Loucy (cell line): ENCODE measurements at regions not wholly inside any gene's neighbourhood (a gene's known extent, or its start where the extent isn't known, plus 50 kb on each side); places are given as distances from the start of the nearest gene placed in this dataset.
"Not testable (repeated sequence)": the region's sequence is repeated elsewhere in the genome, so short reads cannot be mapped to it uniquely, and the experiment has no call there.

ENCODE experiments used
- CTCF ChIP-seq: fragments of 200-600 bp; sonication (generic); conservative IDR thresholded peaks from 2 replicates; pipeline ENCODE4 v1.5.1; 2014; ENCODE audit warnings: mild to moderate bottlenecking, antibody characterized with exemption, low read length
- EZH2phosphoT487 ChIP-seq: fragments of 200-600 bp; IDR thresholded peaks from 2 replicates; pipeline ENCODE4 v1.6.1; 2018; ENCODE audit warnings: antibody characterized with exemption, mild to moderate bottlenecking, moderate library complexity, borderline replicate concordance

- TF ChIP-seq CTCF, EZH2phosphoT487: not testable (repeated sequence)
These were observed 667.6 kb upstream of the NRG3 start for GRCh38 chr10:81207359-81207758.
